H9 (cell line): ENCODE measurements at regions not wholly inside any gene's neighbourhood (a gene's known extent, or its start where the extent isn't known, plus 50 kb on each side); places are given as distances from the start of the nearest gene placed in this dataset.

Experiments used
- DNase-seq: peaks from one replicate; pipeline ENCODE4 v3.0.0-alpha.2; 2017
- H2AFZ ChIP-seq: one replicate; pipeline ENCODE4 v1.6.1; 2013; ENCODE audit warnings: mild to moderate bottlenecking, low read length, control low read depth, moderate library complexity
- H2AK5ac ChIP-seq: 2 replicates; pipeline ENCODE4 v1.6.1; 2013; ENCODE audit warnings: low read length, control low read depth, mixed read lengths; ENCODE audit not compliant: insufficient read length
- H2BK120ac ChIP-seq: one replicate; pipeline ENCODE4 v1.6.1; 2013; ENCODE audit warnings: low read depth, mild to moderate bottlenecking, low read length, control low read depth, inconsistent platforms; ENCODE audit not compliant: poor library complexity, severe bottlenecking
- H2BK12ac ChIP-seq: 2 replicates; pipeline ENCODE4 v1.6.1; 2013; ENCODE audit warnings: low read length, control low read depth, mixed read lengths, low read depth; ENCODE audit not compliant: insufficient read length
- H2BK15ac ChIP-seq: 2 replicates; pipeline ENCODE4 v1.6.1; 2013; ENCODE audit warnings: low read depth, low read length, control low read depth
- H2BK20ac ChIP-seq: one replicate; pipeline ENCODE4 v1.6.1; 2013; ENCODE audit warnings: low read depth, mild to moderate bottlenecking, low read length, control low read depth, inconsistent platforms; ENCODE audit not compliant: poor library complexity, severe bottlenecking
- H2BK5ac ChIP-seq: 2 replicates; pipeline ENCODE4 v1.6.1; 2013; ENCODE audit warnings: low read length, control low read depth, mixed read lengths; ENCODE audit not compliant: insufficient read length
- H3K14ac ChIP-seq: 2 replicates; pipeline ENCODE4 v1.6.1; 2013; ENCODE audit warnings: low read length, control low read depth; ENCODE audit not compliant: insufficient read depth
- H3K18ac ChIP-seq: 2 replicates; pipeline ENCODE4 v1.6.1; 2013; ENCODE audit warnings: low read depth, mild to moderate bottlenecking, mixed read lengths, low read length, control low read depth; ENCODE audit not compliant: insufficient read length
- H3K23ac ChIP-seq: 2 replicates; pipeline ENCODE4 v1.6.1; 2013; ENCODE audit warnings: low read length, control low read depth, mixed read lengths, low read depth; ENCODE audit not compliant: insufficient read length
- H3K23me2 ChIP-seq: 2 replicates; pipeline ENCODE4 v1.6.1; 2013; ENCODE audit warnings: low read depth, mild to moderate bottlenecking, mixed read lengths, low read length, control low read depth; ENCODE audit not compliant: insufficient read length, poor library complexity, severe bottlenecking
- H3K27ac ChIP-seq: 2 replicates; pipeline ENCODE4 v1.5.1; 2013; ENCODE audit warnings: low read length, control low read depth, mixed read lengths, low read depth; ENCODE audit not compliant: insufficient read length
- H3K27me3 ChIP-seq: 2 replicates; pipeline ENCODE4 v1.6.1; 2013; ENCODE audit warnings: low read length, control low read depth, inconsistent platforms; ENCODE audit not compliant: insufficient read depth
- H3K4ac ChIP-seq: 2 replicates; pipeline ENCODE4 v1.6.1; 2013; ENCODE audit warnings: low read depth, mild to moderate bottlenecking, control low read depth, inconsistent platforms, low read length, moderate library complexity
- H3K4me1 ChIP-seq: 2 replicates; pipeline ENCODE4 v1.6.1; 2013; ENCODE audit warnings: low read length, control low read depth, inconsistent platforms; ENCODE audit not compliant: insufficient read depth
- H3K4me2 ChIP-seq: 2 replicates; pipeline ENCODE4 v1.6.1; 2013; ENCODE audit warnings: low read length, control low read depth, mixed read lengths; ENCODE audit not compliant: insufficient read length, insufficient read depth
- H3K56ac ChIP-seq: 2 replicates; pipeline ENCODE4 v1.6.1; 2013; ENCODE audit warnings: low read depth, mild to moderate bottlenecking, mixed read lengths, low read length, control low read depth; ENCODE audit not compliant: insufficient read length
- H3K79me1 ChIP-seq: 2 replicates; pipeline ENCODE4 v1.6.1; 2013; ENCODE audit warnings: low read depth, mild to moderate bottlenecking, moderate library complexity, low read length, control low read depth, inconsistent platforms; ENCODE audit not compliant: insufficient read depth, poor library complexity, severe bottlenecking
- H3K79me2 ChIP-seq: 2 replicates; pipeline ENCODE4 v1.6.1; 2013; ENCODE audit warnings: low read length, control low read depth, inconsistent platforms; ENCODE audit not compliant: insufficient read depth
- H3K9ac ChIP-seq: 2 replicates; pipeline ENCODE4 v1.6.1; 2013; ENCODE audit warnings: low read length, control low read depth, mixed read lengths; ENCODE audit not compliant: insufficient read length; ENCODE audit errors: extremely low read depth
- H3K9me3 ChIP-seq: one replicate; pipeline ENCODE4 v1.6.1; 2013; ENCODE audit warnings: low read depth, low read length, inconsistent platforms; ENCODE audit not compliant: control insufficient read depth
- H3T11ph ChIP-seq: one replicate; pipeline ENCODE4 v1.6.1; 2013; ENCODE audit warnings: mild to moderate bottlenecking, low read length, control low read depth, inconsistent platforms
- H4K20me1 ChIP-seq: one replicate; pipeline ENCODE4 v1.6.1; 2013; ENCODE audit not compliant: control insufficient read depth, insufficient read length, insufficient read depth
- H4K5ac ChIP-seq: 2 replicates; pipeline ENCODE4 v1.6.1; 2013; ENCODE audit warnings: low read depth, mild to moderate bottlenecking, mixed read lengths, low read length, control low read depth; ENCODE audit not compliant: insufficient read length
- H4K8ac ChIP-seq: replicated peaks from 2 replicates; pipeline ENCODE4 v1.6.1; 2013; ENCODE audit warnings: low read length, control low read depth, mixed read lengths, low read depth; ENCODE audit not compliant: insufficient read length
- H4K91ac ChIP-seq: 2 replicates; pipeline ENCODE4 v1.6.1; 2013; ENCODE audit warnings: low read depth, mild to moderate bottlenecking, moderate library complexity, mixed read lengths, low read length, control low read depth; ENCODE audit not compliant: insufficient read length
- H3K27ac Mint-ChIP-seq, 3 experiments: 2 replicates in 2 of 3; 3 replicates in 1 of 3; pipeline ENCODE4 v1.8.0; 2020 to 2021; ENCODE audit warnings: mixed read lengths in 3 of 3, mild to moderate bottlenecking in 1 of 3, moderate library complexity in 1 of 3
- H3K27me3 Mint-ChIP-seq: 2 replicates; pipeline ENCODE4 v1.8.0; 2021; ENCODE audit warnings: low read depth, mild to moderate bottlenecking, moderate library complexity, mixed read lengths
- H3K36me3 Mint-ChIP-seq, 3 experiments: 2 replicates in 2 of 3; 3 replicates in 1 of 3; pipeline ENCODE4 v1.8.0; 2020 to 2021; ENCODE audit warnings: low read depth in 3 of 3, mixed read lengths in 3 of 3; ENCODE audit not compliant: insufficient read depth in 1 of 3
- H3K4me1 Mint-ChIP-seq, 2 experiments: 2 replicates each; pipeline ENCODE4 v1.8.0; 2020; ENCODE audit warnings: mixed read lengths in 2 of 2
- H3K4me3 Mint-ChIP-seq, 2 experiments: 2 replicates in 1 of 2; 3 replicates in 1 of 2; pipeline ENCODE4 v1.8.0; 2020 to 2021; ENCODE audit warnings: mild to moderate bottlenecking in 2 of 2, mixed read lengths in 2 of 2, moderate library complexity in 1 of 2
- H3K9me3 Mint-ChIP-seq, 2 experiments: 2 replicates in 1 of 2; 3 replicates in 1 of 2; pipeline ENCODE4 v1.8.0; 2020; ENCODE audit warnings: mild to moderate bottlenecking in 2 of 2, mixed read lengths in 2 of 2, moderate library complexity in 1 of 2
- CTCF ChIP-seq: fragments of 200-600 bp; sonication (generic); conservative IDR thresholded peaks from 3 replicates; pipeline ENCODE4 v1.8.0; 2021; ENCODE audit warnings: antibody characterized with exemption, mild to moderate bottlenecking
- WGBS: extraction: QIAGEN DNeasy Blood & Tissue Kit; methylation state at CpG from one replicate; pipeline ENCODE4 v1.1.7; 2013; ENCODE audit warnings: missing lambda C conversion rate, low lambda C conversion rate, mixed read lengths; ENCODE audit not compliant: insufficient read length; ENCODE audit errors: extremely low coverage; 5-methylcytosine and 5-hydroxymethylcytosine counted together

- Histone ChIP-seq H2BK5ac (no peak overlapping the region), H4K20me1 (no peaks in the 10 kb centered on the region), H3K14ac (no peak overlapping the region), H3T11ph (no peak overlapping the region), H4K5ac (no peak overlapping the region), H3K79me2 (no peaks in the 10 kb centered on the region), H2BK12ac (no peak overlapping the region), H3K9me3 (no peaks in the 10 kb centered on the region), H2AK5ac (no peak overlapping the region), H3K23ac (no peak overlapping the region), H3K27me3 (no peaks in the 10 kb centered on the region), H3K4me1 (no peaks in the 10 kb centered on the region), H3K56ac (no peak overlapping the region), H3K79me1 (no peaks in the 10 kb centered on the region), H3K27ac (no peak overlapping the region), H3K4me2 (no peak overlapping the region), H2AFZ (no peak overlapping the region), H3K4ac (no peak overlapping the region), H2BK15ac (no peak overlapping the region), H2BK20ac (no peak overlapping the region), H4K91ac (no peak overlapping the region), H3K9ac (no peak overlapping the region), H2BK120ac (no peak overlapping the region), H4K8ac (no peak overlapping the region), H3K23me2 (no peaks in the 10 kb centered on the region), H3K18ac (no peak overlapping the region)
- TF ChIP-seq CTCF: no peak
- peaks cover 8 to 13% of the 10 kb centered on the region in 2 experiments for H3K4me1 Mint-ChIP-seq
- no peak overlapping the region for H3K27ac Mint-ChIP-seq
- no peaks in the 10 kb centered on the region; a peak in 1 of 7 replicates for H3K36me3 Mint-ChIP-seq
- H3K9me3 Mint-ChIP-seq: no peaks in the 10 kb centered on the region
- H3K4me3 Mint-ChIP-seq: no peak overlapping the region
- WGBS: no CpG with 5 or more reads among the region's 6 CpGs
- no peak for DNase-seq
- peaks cover 2% of the 10 kb centered on the region; the same call in 1 of the 2 replicates for H3K27me3 Mint-ChIP-seq
Measured at GRCh38 chr2:129302106-129302505, 677.4 kb upstream of the RAB6C start.
